K562 (cell line): ENCODE measurements at regions not wholly inside any gene's neighbourhood (a gene's known extent, or its start where the extent isn't known, plus 50 kb on each side); places are given as distances from the start of the nearest gene placed in this dataset.

ENCODE experiments used
- ATAC-seq: fragments of 200-7000 bp; cut with Tn5 transposase; 3 replicates; pipeline ENCODE4 v1.9.1; 2020; ENCODE audit warnings: moderate library complexity
- BruUV-seq: library from RNA; stranded (reverse); fragments of 400-500 nt; replicated peaks from 2 replicates; lab custom pipeline; 2021; lab: Mats Ljungman, UMichigan
- CTCF ChIA-PET: fragments of 300-600 bp; formaldehyde crosslinking; extraction: SDS; loops from one replicate; lab custom pipeline; 2021; ENCODE audit warnings: low intra/inter-chr PET ratio; lab: Yijun Ruan, JAX
- POLR2A ChIA-PET: fragments of 300-600, 350-650 bp; sonication (Branson Sonifier 250); formaldehyde crosslinking; extraction: SDS; loops from one replicate; lab custom pipeline; 2021; ENCODE audit warnings: antibody characterized with exemption, inconsistent platforms; lab: Yijun Ruan, JAX
- DNase-seq, 4 experiments: peaks; one replicate each; pipeline versions ENCODE4 v3.0.0 to v3.0.0-alpha.2; 2011 to 2018; ENCODE audit warnings: low spot score in 3 of 4, mixed read lengths in 3 of 4; ENCODE audit errors: extremely low read depth in 1 of 4
- FAIRE-seq: peaks from 2 replicates; lab custom pipeline; 2011; peaks lifted over from hg19 to GRCh38; lab: Jason Lieb, UNC
- H2AFZ ChIP-seq: 2 replicates; pipeline ENCODE4 v1.6.0; 2011; ENCODE audit warnings: low read depth, low read length, control low read depth, inconsistent platforms
- H3K27ac ChIP-seq: fragments of 200-600 bp; 3 replicates; pipeline ENCODE4 v1.8.0; 2011; ENCODE audit warnings: low read depth, mild to moderate bottlenecking, control low read depth, inconsistent platforms, low read length, moderate library complexity, mixed read lengths; ENCODE audit errors: extremely low read depth
- H3K27me3 ChIP-seq, 2 experiments: fragments of 300-600 bp in 1 of 2; 2 replicates in 1 of 2; 3 replicates in 1 of 2; pipeline versions ENCODE4 v1.6.0 to v1.8.0; 2011; ENCODE audit warnings: inconsistent platforms in 2 of 2, low read length in 2 of 2, mild to moderate bottlenecking in 1 of 2, mixed read lengths in 1 of 2, moderate library complexity in 1 of 2; ENCODE audit not compliant: control insufficient read depth in 2 of 2, insufficient read depth in 2 of 2
- H3K36me3 ChIP-seq: fragments of 300-600 bp; 3 replicates; pipeline ENCODE4 v1.8.0; 2011; ENCODE audit warnings: mild to moderate bottlenecking, low read length, inconsistent platforms; ENCODE audit not compliant: control insufficient read depth, insufficient read depth
- H3K4me1 ChIP-seq, 2 experiments: fragments of 200-600 bp in 1 of 2; replicated peaks in 1 of 2; 2 replicates in 1 of 2; 3 replicates in 1 of 2; pipeline versions ENCODE4 v1.5.1 to v1.8.0; 2011; ENCODE audit warnings: inconsistent platforms in 2 of 2, low read length in 2 of 2, mild to moderate bottlenecking in 1 of 2, mixed read lengths in 1 of 2, moderate library complexity in 1 of 2; ENCODE audit not compliant: control insufficient read depth in 2 of 2, insufficient read depth in 2 of 2
- H3K4me2 ChIP-seq: 2 replicates; pipeline ENCODE4 v1.6.1; 2011; ENCODE audit warnings: low read length, control low read depth, inconsistent platforms, mixed read lengths; ENCODE audit not compliant: insufficient read depth
- H3K4me3 ChIP-seq: fragments of 200-600 bp; sonication (generic), shearing (Covaris generic); 2 replicates; pipeline ENCODE4 v1.5.1; 2016; ENCODE audit warnings: control low read depth, inconsistent platforms
- H3K79me2 ChIP-seq: fragments of 200-600 bp; 3 replicates; pipeline ENCODE4 v1.8.0; 2011; ENCODE audit warnings: low read length, inconsistent platforms; ENCODE audit not compliant: control insufficient read depth, insufficient read depth
- H3K9ac ChIP-seq, 2 experiments: 2 replicates each; pipeline versions ENCODE4 v1.6.0 to v1.6.1; 2011; ENCODE audit warnings: low read depth in 2 of 2, low read length in 2 of 2, control low read depth in 1 of 2, inconsistent platforms in 1 of 2, mild to moderate bottlenecking in 1 of 2, mixed read lengths in 1 of 2; ENCODE audit not compliant: insufficient read depth in 1 of 2
- H3K9me1 ChIP-seq: one replicate; pipeline ENCODE4 v1.6.0; 2011; ENCODE audit warnings: inconsistent platforms, mild to moderate bottlenecking, low read length, moderate library complexity; ENCODE audit not compliant: control insufficient read depth, insufficient read depth
- H3K9me3 ChIP-seq: replicated peaks from 2 replicates; pipeline ENCODE4 v1.5.1; 2011; ENCODE audit warnings: low read depth, low read length, inconsistent platforms; ENCODE audit not compliant: control insufficient read depth, insufficient read depth
- H4K20me1 ChIP-seq: replicated peaks from 2 replicates; pipeline ENCODE4 v1.6.1; 2011; ENCODE audit warnings: low read length, inconsistent platforms, mixed read lengths; ENCODE audit not compliant: control insufficient read depth, insufficient read depth
- DIDO1 ChIP-seq: fragments of 450-650 bp; IDR thresholded peaks from 2 replicates; pipeline ENCODE4 v1.6.1; 2016; ENCODE audit warnings: low read depth, missing biosample characterization, missing genetic modification characterization
- KDM5B ChIP-seq: fragments of 200-600 bp; sonication (generic); IDR thresholded peaks from 2 replicates; pipeline ENCODE4 v1.6.1; 2012; ENCODE audit warnings: low read depth, mild to moderate bottlenecking, moderate library complexity, low read length, control low read depth, inconsistent platforms; ENCODE audit not compliant: insufficient replicate concordance
- MAFF ChIP-seq: IDR thresholded peaks from 2 replicates; pipeline ENCODE4 v1.6.1; 2012; ENCODE audit warnings: low read length, improper control_type of control experiment
- MCM2 ChIP-seq: fragments of 450-650 bp; IDR thresholded peaks from 2 replicates; pipeline ENCODE4 v1.6.1; 2017; ENCODE audit warnings: low read depth, mild to moderate bottlenecking
- MTF1 ChIP-seq: fragments of 250-450 bp; sonication (Bioruptor Pico); IDR thresholded peaks from 2 replicates; pipeline ENCODE4 v1.9.0; 2021; ENCODE audit warnings: moderate library complexity, mild to moderate bottlenecking, inconsistent platforms, borderline replicate concordance
- PCBP1 ChIP-seq: fragments of 200-400 bp; formaldehyde crosslinking; IDR thresholded peaks from 2 replicates; pipeline ENCODE4 v1.6.1; 2018; ENCODE audit warnings: mild to moderate bottlenecking, low read depth, low read length; ENCODE audit not compliant: poor library complexity, severe bottlenecking
- PHF21A ChIP-seq: fragments of 450-650 bp; IDR thresholded peaks from 2 replicates; pipeline ENCODE4 v1.6.1; 2017; ENCODE audit warnings: low read depth, borderline replicate concordance
- POLR2AphosphoS2 ChIP-seq: IDR thresholded peaks from 2 replicates; pipeline ENCODE4 v1.6.1; 2012; ENCODE audit warnings: low read length, improper control_type of control experiment
- POU5F1 ChIP-seq: fragments of 150-350 bp; IDR thresholded peaks from 2 replicates; pipeline ENCODE4 v1.6.1; 2014; ENCODE audit warnings: borderline replicate concordance, low read length, low read depth, mild to moderate bottlenecking; ENCODE audit not compliant: partially characterized antibody
- PYGO2 ChIP-seq: fragments of 450-650 bp; IDR thresholded peaks from 2 replicates; pipeline ENCODE4 v1.6.1; 2016; ENCODE audit warnings: mild to moderate bottlenecking, missing genetic modification characterization, moderate library complexity, missing compliant biosample characterization
- STAT5A ChIP-seq: IDR thresholded peaks from 2 replicates; pipeline ENCODE4 v1.6.1; 2012; ENCODE audit warnings: low read length, inconsistent platforms, borderline replicate concordance
- ZNF584 ChIP-seq: fragments of 200-800 bp; sonication (Bioruptor generic); IDR thresholded peaks from 2 replicates; pipeline ENCODE4 v1.6.1; 2016; ENCODE audit warnings: low read depth, mild to moderate bottlenecking, missing genetic modification characterization, missing compliant biosample characterization
- ZNF785 ChIP-seq: fragments of 250-450 bp; sonication (Bioruptor Pico); IDR thresholded peaks from 2 replicates; pipeline ENCODE4 v1.4.0; 2020; ENCODE audit warnings: mild to moderate bottlenecking
- WGBS: fragments of 100-300 bp; shearing (Covaris generic); methylation state at CpG from one replicate; pipeline ENCODE4 v1.1.6; 2016; ENCODE audit warnings: low coverage, mixed read lengths; ENCODE audit not compliant: insufficient coverage; ENCODE audit errors: missing lambda C conversion rate; 5-methylcytosine and 5-hydroxymethylcytosine counted together
- in situ Hi-C: fragments of 300-500 bp; cut with MboI; formaldehyde crosslinking; loops from 4 replicates; pipeline ENCODE4 v1.15.0; 2018; ENCODE audit warnings: inconsistent platforms, mixed read lengths
- intact Hi-C: fragments of 100-400 bp; cut with micrococcal nuclease; formaldehyde crosslinking; loops from 2 replicates; pipeline ENCODE4 v1.14.2; 2022
- TF ChIP-seq, protein P1 (sequence below): sonication (generic); formaldehyde crosslinking; IDR thresholded peaks from 2 replicates; pipeline ENCODE4 v1.8.1; 2022; ENCODE audit warnings: missing genetic modification reagents
- TF ChIP-seq, protein P2 (sequence below): sonication (generic); formaldehyde crosslinking; IDR thresholded peaks from 2 replicates; pipeline ENCODE4 v1.8.0; 2022; ENCODE audit warnings: mild to moderate bottlenecking, missing genetic modification reagents, borderline replicate concordance

DNA sequence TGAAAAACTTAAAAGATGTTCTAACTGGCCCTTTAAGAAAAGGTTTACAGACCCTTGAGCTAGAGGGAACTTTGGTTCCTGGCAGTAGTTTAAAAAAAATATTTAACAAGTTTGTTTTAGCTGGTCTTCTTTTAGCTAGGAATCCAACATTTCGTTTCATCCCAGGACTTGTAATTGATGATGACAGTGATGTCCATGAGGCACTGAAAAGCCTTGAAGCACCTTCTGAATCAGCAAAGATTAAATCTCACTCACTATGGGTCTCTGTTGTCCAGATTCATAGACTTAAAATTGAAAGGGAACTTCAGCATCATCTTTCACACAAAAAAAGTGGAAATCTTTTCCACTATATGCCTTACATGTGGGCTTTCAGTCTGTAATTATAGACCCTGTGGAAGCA, 102.9 kb upstream of the ETAA1 start:
- Histone ChIP-seq H3K9ac (no peak overlapping the region), H3K79me2 (no peaks in the 10 kb centered on the region), H3K4me3 (no peak overlapping the region), H3K9me3 (no peaks in the 10 kb centered on the region), H2AFZ (no peak overlapping the region), H3K9me1 (no peaks in the 10 kb centered on the region), H3K36me3 (no peaks in the 10 kb centered on the region), H4K20me1 (no peaks in the 10 kb centered on the region), H3K4me1 (no peaks in the 10 kb centered on the region), H3K27me3 (no peaks in the 10 kb centered on the region), H3K4me2 (no peak overlapping the region), H3K27ac (no peak overlapping the region)
- in situ Hi-C loops (no loop called here), intact Hi-C loops (no loop called here)
- CTCF ChIA-PET = no interaction called here
- no TSS peak for BruUV-seq
- WGBS = 0% methylated on average over 1 of the region's 1 CpG
- POLR2A ChIA-PET = no interaction called here
- TF ChIP-seq PHF21A = no peak
- TF ChIP-seq MCM2 = no peak
- TF ChIP-seq STAT5A = no peak
- TF ChIP-seq, protein P1, sequence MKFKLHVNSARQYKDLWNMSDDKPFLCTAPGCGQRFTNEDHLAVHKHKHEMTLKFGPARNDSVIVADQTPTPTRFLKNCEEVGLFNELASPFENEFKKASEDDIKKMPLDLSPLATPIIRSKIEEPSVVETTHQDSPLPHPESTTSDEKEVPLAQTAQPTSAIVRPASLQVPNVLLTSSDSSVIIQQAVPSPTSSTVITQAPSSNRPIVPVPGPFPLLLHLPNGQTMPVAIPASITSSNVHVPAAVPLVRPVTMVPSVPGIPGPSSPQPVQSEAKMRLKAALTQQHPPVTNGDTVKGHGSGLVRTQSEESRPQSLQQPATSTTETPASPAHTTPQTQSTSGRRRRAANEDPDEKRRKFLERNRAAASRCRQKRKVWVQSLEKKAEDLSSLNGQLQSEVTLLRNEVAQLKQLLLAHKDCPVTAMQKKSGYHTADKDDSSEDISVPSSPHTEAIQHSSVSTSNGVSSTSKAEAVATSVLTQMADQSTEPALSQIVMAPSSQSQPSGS (CRISPR knock-in tag) = no peak
- TF ChIP-seq MAFF = no peak
- no peak for TF ChIP-seq DIDO1 (tag)
- ATAC-seq = no peak
- DNase-seq = no peak
- no peak for FAIRE-seq

DNA sequence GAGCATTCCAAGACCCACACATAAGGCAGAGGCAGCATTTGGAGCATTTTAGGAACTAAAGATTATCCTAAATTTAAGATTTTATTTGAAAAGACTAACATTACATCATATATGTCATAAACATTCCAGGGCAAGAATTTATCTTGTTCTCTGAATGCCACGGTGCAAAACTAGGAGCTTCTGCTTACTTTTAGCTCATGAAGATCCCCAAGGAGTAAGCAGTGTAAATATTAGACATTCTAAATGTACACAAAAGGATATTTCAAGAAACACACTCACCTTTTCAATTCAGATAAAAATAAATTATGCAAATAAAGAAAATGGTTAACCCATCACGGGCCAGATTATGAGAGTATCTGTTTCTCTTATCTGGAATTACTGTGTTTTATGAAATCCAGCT, 101.7 kb upstream of the ETAA1 start:
- H2AFZ ChIP-seq = no peak overlapping the region
- intact Hi-C loops (no loop called here), in situ Hi-C loops (no loop called here)
- H3K36me3 ChIP-seq = no peaks in the 10 kb centered on the region
- no peak overlapping the region for H3K27ac ChIP-seq
- no peak overlapping the region for H3K4me3 ChIP-seq
- H3K9ac ChIP-seq = no peak overlapping the region
- no peak overlapping the region for H3K4me2 ChIP-seq
- FAIRE-seq (no peak), DNase-seq (no peak), ATAC-seq (no peak)
- CTCF ChIA-PET = no interaction called here
- 0% methylated on average over 2 of the region's 2 CpGs for WGBS
- POLR2A ChIA-PET = no interaction called here
- no peaks in the 10 kb centered on the region for H3K27me3 ChIP-seq
- H3K79me2 ChIP-seq = no peaks in the 10 kb centered on the region
- no peaks in the 10 kb centered on the region for H4K20me1 ChIP-seq
- no peaks in the 10 kb centered on the region for H3K4me1 ChIP-seq
- no TSS peak for BruUV-seq
- no peaks in the 10 kb centered on the region for H3K9me1 ChIP-seq
- H3K9me3 ChIP-seq = no peaks in the 10 kb centered on the region
- TF ChIP-seq POU5F1 (no peak), PCBP1 (no peak), PYGO2 (tag) (no peak), KDM5B (no peak), POLR2AphosphoS2 (no peak), MTF1 (CRISPR knock-in tag) (no peak), ZNF584 (no peak), ZNF785 (CRISPR knock-in tag) (no peak)
- TF ChIP-seq, protein P2, sequence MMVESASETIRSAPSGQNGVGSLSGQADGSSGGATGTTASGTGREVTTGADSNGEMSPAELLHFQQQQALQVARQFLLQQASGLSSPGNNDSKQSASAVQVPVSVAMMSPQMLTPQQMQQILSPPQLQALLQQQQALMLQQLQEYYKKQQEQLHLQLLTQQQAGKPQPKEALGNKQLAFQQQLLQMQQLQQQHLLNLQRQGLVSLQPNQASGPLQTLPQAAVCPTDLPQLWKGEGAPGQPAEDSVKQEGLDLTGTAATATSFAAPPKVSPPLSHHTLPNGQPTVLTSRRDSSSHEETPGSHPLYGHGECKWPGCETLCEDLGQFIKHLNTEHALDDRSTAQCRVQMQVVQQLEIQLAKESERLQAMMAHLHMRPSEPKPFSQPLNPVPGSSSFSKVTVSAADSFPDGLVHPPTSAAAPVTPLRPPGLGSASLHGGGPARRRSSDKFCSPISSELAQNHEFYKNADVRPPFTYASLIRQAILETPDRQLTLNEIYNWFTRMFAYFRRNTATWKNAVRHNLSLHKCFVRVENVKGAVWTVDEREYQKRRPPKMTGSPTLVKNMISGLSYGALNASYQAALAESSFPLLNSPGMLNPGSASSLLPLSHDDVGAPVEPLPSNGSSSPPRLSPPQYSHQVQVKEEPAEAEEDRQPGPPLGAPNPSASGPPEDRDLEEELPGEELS (CRISPR knock-in tag) = no peak
